GM06990 (cell line): ENCODE measurements at regions not wholly inside any gene's neighbourhood (a gene's known extent, or its start where the extent isn't known, plus 50 kb on each side); places are given as distances from the start of the nearest gene placed in this dataset.

ENCODE experiments used
- DNase-seq: peaks from one replicate; pipeline ENCODE4 v3.0.0-alpha.2; 2011; ENCODE audit not compliant: insufficient read length; ENCODE audit errors: extremely low read depth
- H3K27me3 ChIP-seq: replicated peaks from 2 replicates; pipeline ENCODE4 v1.6.0; 2011; ENCODE audit warnings: low read length; ENCODE audit not compliant: control insufficient read depth, insufficient read depth
- H3K36me3 ChIP-seq: 2 replicates; pipeline ENCODE4 v1.5.1; 2011; ENCODE audit warnings: low read length; ENCODE audit not compliant: control insufficient read depth, insufficient read depth
- H3K4me3 ChIP-seq: replicated peaks from 2 replicates; pipeline ENCODE4 v1.5.1; 2011; ENCODE audit warnings: low read depth, mild to moderate bottlenecking, control low read depth, low read length
- TF ChIP-seq, protein P1 (sequence below): IDR thresholded peaks from 2 replicates; pipeline ENCODE4 v1.5.1; 2011; ENCODE audit warnings: low read length, control low read depth, mild to moderate bottlenecking, inconsistent platforms; ENCODE audit not compliant: insufficient read depth, poor library complexity, severe bottlenecking

DNA sequence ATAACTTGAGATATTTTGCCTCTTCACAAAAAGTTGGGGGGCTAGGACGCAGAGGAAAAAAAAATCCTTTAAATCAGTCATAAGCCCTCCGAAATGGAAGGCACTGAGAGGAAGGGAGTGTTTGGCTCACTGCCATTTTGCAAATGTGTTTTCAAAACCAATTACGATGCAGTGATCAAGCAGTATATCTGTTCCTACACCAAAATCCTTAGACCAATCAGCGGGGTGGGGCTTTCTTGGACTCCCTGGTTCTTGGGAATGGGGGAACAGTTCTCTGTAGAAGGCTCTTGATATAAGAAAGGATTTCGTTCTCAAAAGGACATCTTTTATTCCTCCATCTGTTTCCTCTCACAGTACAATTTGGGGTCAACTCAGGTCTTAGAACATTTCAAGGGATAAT is 478.6 kb upstream of the JARID2 start:
- TF ChIP-seq, protein P1, sequence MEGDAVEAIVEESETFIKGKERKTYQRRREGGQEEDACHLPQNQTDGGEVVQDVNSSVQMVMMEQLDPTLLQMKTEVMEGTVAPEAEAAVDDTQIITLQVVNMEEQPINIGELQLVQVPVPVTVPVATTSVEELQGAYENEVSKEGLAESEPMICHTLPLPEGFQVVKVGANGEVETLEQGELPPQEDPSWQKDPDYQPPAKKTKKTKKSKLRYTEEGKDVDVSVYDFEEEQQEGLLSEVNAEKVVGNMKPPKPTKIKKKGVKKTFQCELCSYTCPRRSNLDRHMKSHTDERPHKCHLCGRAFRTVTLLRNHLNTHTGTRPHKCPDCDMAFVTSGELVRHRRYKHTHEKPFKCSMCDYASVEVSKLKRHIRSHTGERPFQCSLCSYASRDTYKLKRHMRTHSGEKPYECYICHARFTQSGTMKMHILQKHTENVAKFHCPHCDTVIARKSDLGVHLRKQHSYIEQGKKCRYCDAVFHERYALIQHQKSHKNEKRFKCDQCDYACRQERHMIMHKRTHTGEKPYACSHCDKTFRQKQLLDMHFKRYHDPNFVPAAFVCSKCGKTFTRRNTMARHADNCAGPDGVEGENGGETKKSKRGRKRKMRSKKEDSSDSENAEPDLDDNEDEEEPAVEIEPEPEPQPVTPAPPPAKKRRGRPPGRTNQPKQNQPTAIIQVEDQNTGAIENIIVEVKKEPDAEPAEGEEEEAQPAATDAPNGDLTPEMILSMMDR: no peak
- Histone ChIP-seq H3K36me3 (no peaks in the 10 kb centered on the region), H3K4me3 (no peak overlapping the region), H3K27me3 (no peaks in the 10 kb centered on the region)
- DNase-seq: no peak

GRCh38 chr6:14770040-14770439 is 475.8 kb upstream of the JARID2 start:
- TF ChIP-seq, protein P1: no peak
- DNase-seq: no peak
- no peak overlapping the region for H3K4me3 ChIP-seq
- H3K36me3 ChIP-seq: no peaks in the 10 kb centered on the region
- no peaks in the 10 kb centered on the region for H3K27me3 ChIP-seq

- Histone ChIP-seq H3K36me3 (no peaks in the 10 kb centered on the region), H3K4me3 (no peak overlapping the region), H3K27me3 (no peaks in the 10 kb centered on the region)
- no peak for DNase-seq
- TF ChIP-seq, protein P1: no peak
Measured at GRCh38 chr6:14770572-14770971, 475.3 kb upstream of the JARID2 start.

DNA sequence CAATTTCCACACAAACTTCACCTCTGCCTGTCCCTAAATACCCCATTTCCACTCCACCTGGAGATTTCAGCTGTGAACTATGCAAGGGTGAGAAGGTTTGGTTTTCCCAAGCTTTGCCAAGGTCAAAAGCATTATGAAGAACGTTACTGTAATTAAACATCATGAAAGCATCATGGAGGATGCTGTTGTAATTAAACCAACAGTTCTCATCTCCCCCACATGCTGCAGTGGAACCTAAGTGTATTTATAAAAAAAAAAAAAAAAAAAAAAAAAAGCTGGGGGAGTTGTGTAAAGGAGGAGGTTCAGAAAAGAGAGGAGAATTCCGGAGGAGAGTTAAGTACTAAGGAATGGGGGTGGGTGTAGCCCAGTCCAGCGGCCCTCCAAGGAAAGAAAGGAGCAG is 474.9 kb upstream of the JARID2 start:
- Histone ChIP-seq H3K27me3 (no peaks in the 10 kb centered on the region), H3K36me3 (no peaks in the 10 kb centered on the region), H3K4me3 (no peak overlapping the region)
- no peak for DNase-seq
- TF ChIP-seq, protein P1: no peak

DNA sequence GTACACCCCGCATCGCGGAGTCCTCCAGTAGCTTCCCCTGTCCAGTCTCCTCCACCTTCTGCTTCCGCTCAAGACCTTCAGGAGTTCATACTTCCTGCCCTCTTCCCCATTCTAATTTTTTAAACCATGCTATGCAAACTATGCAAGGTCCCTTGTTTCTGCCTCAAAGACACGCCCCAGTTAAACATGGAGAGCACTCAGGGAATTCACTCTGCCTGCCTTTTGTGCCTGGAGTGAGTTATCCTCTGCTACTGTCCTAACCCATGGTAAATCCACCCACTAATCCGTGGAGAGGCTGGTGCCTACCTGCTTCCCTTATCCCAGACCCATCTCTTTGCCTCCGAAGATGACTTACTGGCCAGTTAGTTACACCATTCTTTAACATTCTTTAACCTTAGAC is 473.7 kb upstream of the JARID2 start:
- no peak for DNase-seq
- no peak overlapping the region for H3K4me3 ChIP-seq
- no peaks in the 10 kb centered on the region for H3K36me3 ChIP-seq
- TF ChIP-seq, protein P1: no peak
- H3K27me3 ChIP-seq: no peaks in the 10 kb centered on the region

GRCh38 chr6:14775528-14775927 is 470.3 kb upstream of the JARID2 start:
- TF ChIP-seq, protein P1: no peak
- Histone ChIP-seq H3K4me3 (no peak overlapping the region), H3K36me3 (no peaks in the 10 kb centered on the region), H3K27me3 (no peaks in the 10 kb centered on the region)
- DNase-seq: no peak
